GM10248 (cell line): ENCODE measurements at regions not wholly inside any gene's neighbourhood (a gene's known extent, or its start where the extent isn't known, plus 50 kb on each side); places are given as distances from the start of the nearest gene placed in this dataset.

Source experiments
- CTCF ChIA-PET: fragments of 300-600 bp; sonication (Branson Sonifier 250); formaldehyde crosslinking; extraction: SDS; loops from one replicate; lab custom pipeline; 2021; ENCODE audit warnings: antibody characterized with exemption; lab: Yijun Ruan, JAX
- POLR2A ChIA-PET: fragments of 350-650 bp; sonication (Branson Sonifier 250); formaldehyde crosslinking; extraction: SDS; loops from one replicate; lab custom pipeline; 2020; ENCODE audit warnings: antibody characterized with exemption; lab: Yijun Ruan, JAX
- DNase-seq: peaks from one replicate; pipeline ENCODE4 v3.0.0; 2012; ENCODE audit errors: extremely low spot score
- CTCF ChIP-seq: IDR thresholded peaks from 2 replicates; pipeline ENCODE4 v1.5.1; 2012; ENCODE audit warnings: mild to moderate bottlenecking, low read depth; ENCODE audit errors: extremely low read depth, missing control alignments, control extremely low read depth

- DNase-seq = no peak
- POLR2A ChIA-PET = no interaction called here
- no peak for TF ChIP-seq CTCF
- CTCF ChIA-PET = no interaction called here
Measured at GRCh38 chr3:151544164-151544548, 83.3 kb upstream of the IGSF10 start.

- DNase-seq = no peak
- ChIA-PET CTCF (interaction anchor here (1.5 kb wide), 1 partner anchor 9 kb away, joined by 3 read pairs; no protein-coding TSS in a partner anchor), POLR2A (no interaction called here)
- no peak for TF ChIP-seq CTCF
Measured at GRCh38 chr3:151541178-151541577, 80.3 kb upstream of the IGSF10 start.

DNA sequence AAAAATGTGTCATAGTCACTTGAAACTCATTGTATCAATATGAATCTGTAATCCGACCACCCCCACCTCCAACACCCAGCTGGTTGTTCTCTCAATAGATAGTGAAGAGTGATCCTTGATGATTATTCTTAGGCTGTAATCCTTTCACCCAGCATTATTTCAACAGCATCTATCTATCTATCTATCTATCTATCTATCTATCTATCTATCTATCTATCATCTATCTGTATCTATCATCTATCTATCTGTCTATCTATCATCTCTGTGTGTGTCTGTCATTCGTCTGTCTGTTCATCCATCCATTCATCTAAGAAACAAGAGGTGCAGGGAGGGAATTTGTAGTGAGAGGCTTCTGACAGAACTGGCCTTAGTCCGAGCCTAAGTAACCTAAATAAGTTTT lies 78.7 kb upstream of the IGSF10 start:
- POLR2A ChIA-PET = no interaction called here
- TF ChIP-seq CTCF = no peak
- no peak for DNase-seq
- CTCF ChIA-PET = interaction anchor here (1.5 kb wide), 1 partner anchor 12 kb away, joined by 4 read pairs; no protein-coding TSS in a partner anchor

- ChIA-PET POLR2A (no interaction called here), CTCF (no interaction called here)
- DNase-seq = no peak
- TF ChIP-seq CTCF = no peak
Measured at GRCh38 chr3:151538456-151539393, 77.9 kb upstream of the IGSF10 start.

DNA sequence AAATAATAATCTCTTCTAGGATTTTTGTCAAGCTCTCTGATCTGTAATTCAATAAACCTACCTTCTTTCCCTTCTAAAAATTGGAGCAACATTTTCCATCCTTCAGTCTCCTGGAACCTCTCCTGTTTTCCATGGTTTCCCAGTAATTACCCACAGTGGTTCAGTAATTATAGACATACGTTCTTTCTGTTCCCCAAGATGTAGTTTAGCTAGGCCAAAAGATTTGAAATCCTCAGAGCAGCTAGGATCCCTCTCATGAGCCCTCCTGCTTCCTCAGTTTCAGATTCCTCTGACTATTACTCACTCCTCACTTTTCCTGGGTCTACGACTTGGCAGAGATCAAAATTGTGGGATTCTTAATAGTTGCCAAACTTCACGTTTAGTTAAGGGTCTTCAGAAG lies 76.9 kb upstream of the IGSF10 start:
- POLR2A ChIA-PET = no interaction called here
- TF ChIP-seq CTCF = no peak
- CTCF ChIA-PET = interaction anchor here (0.9 kb wide), 1 partner anchor 23 kb away, joined by 4 read pairs; no protein-coding TSS in a partner anchor
- DNase-seq = no peak

DNA sequence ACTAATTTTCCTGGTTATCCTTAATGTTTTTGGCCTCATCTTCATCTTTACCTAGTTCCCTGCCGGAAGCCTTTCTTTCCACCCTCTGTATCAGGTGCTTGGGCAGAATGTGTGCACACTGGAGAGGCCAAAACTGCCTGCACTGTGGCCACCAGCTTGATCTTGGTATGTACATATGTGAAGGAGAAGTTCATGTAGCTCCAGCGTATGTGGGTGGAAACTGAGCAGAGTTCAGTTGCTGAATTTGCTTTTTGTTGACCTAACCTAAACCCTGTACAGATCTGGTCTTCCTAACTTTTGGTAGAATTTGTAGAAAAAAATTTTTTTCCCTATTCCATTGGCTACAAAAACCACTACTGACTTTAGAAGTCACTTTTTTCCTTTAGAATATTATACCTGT lies 65.9 kb upstream of the IGSF10 start:
- CTCF ChIA-PET = no interaction called here
- DNase-seq = no peak
- POLR2A ChIA-PET = no interaction called here
- no peak for TF ChIP-seq CTCF
